ENCODE measurements at regions not wholly inside any gene's neighbourhood (a gene's known extent, or its start where the extent isn't known, plus 50 kb on each side); places are given as distances from the start of the nearest gene placed in this dataset.

- ChIA-PET POLR2A (ENCODE audit: low non-redundant PET) (no interaction called here), CTCF (interaction anchor here (0.7 to 1.1 kb wide), 2 partner anchors 18 to 849 kb away, joined by 3 to 4 read pairs; no protein-coding TSS in a partner anchor)
- DNase-seq (ENCODE audit: low spot score) = no peak
- no peak for TF ChIP-seq CTCF (conservative IDR thresholded peaks at IDR 0.05; ENCODE audit: low read depth)
- H3K27ac ChIP-seq = no peak overlapping the region
These were observed 93.1 kb downstream of the MDH1 start for GRCh38 chr2:63681896-63682295.

GRCh38 chr2:63692002-63692606, 103.3 kb downstream of the MDH1 start:
- peak; percentile 66 for TF ChIP-seq CTCF (conservative IDR thresholded peaks at IDR 0.05; ENCODE audit: low read depth)
- ChIA-PET POLR2A (ENCODE audit: low non-redundant PET) (no interaction called here), CTCF (interaction anchor here (0.9 to 1.8 kb wide), 4 partner anchors 152 to 169 kb away, joined by 3 to 7 read pairs (median 4); no protein-coding TSS in a partner anchor)
- H3K27ac ChIP-seq = no peak overlapping the region
- peak; percentile 46 for DNase-seq (ENCODE audit: low spot score)

GRCh38 chr2:63695583-63695982, 106.8 kb downstream of the MDH1 start:
- TF ChIP-seq CTCF (conservative IDR thresholded peaks at IDR 0.05; ENCODE audit: low read depth) = no peak
- ChIA-PET POLR2A (ENCODE audit: low non-redundant PET) (no interaction called here), CTCF (no interaction called here)
- H3K27ac ChIP-seq = no peak overlapping the region
- no peak for DNase-seq (ENCODE audit: low spot score)

GRCh38 chr2:63696496-63696895, 107.7 kb downstream of the MDH1 start:
- no peak for DNase-seq (ENCODE audit: low spot score)
- no peak for TF ChIP-seq CTCF (conservative IDR thresholded peaks at IDR 0.05; ENCODE audit: low read depth)
- no peak overlapping the region for H3K27ac ChIP-seq
- POLR2A ChIA-PET (ENCODE audit: low non-redundant PET) = no interaction called here
- CTCF ChIA-PET = no interaction called here

GRCh38 chr2:63697160-63697559, 108.4 kb downstream of the MDH1 start:
- POLR2A ChIA-PET (ENCODE audit: low non-redundant PET) = no interaction called here
- TF ChIP-seq CTCF (conservative IDR thresholded peaks at IDR 0.05; ENCODE audit: low read depth) = no peak
- no peak overlapping the region for H3K27ac ChIP-seq
- CTCF ChIA-PET = no interaction called here
- DNase-seq (ENCODE audit: low spot score) = no peak

- peak overlapping the region; percentile 73 for H3K27ac ChIP-seq
- CTCF ChIA-PET = interaction anchor here (0.5 to 1.9 kb wide), 7 partner anchors 11 to 162 kb away, joined by 3 to 16 read pairs (median 3); no protein-coding TSS in a partner anchor
- POLR2A ChIA-PET (ENCODE audit: low non-redundant PET) = no interaction called here
- TF ChIP-seq CTCF (conservative IDR thresholded peaks at IDR 0.05; ENCODE audit: low read depth) = peak; percentile 27; the same call in 1 of the 2 replicates
- peak; percentile 77 for DNase-seq (ENCODE audit: low spot score)
These were observed 110.2 kb downstream of the MDH1 start for GRCh38 chr2:63698786-63699548.

All from RWPE1 (cell line).